Astrocyte (in vitro differentiated cells and primary cell): ENCODE measurements at regions not wholly inside any gene's neighbourhood (a gene's known extent, or its start where the extent isn't known, plus 50 kb on each side); places are given as distances from the start of the nearest gene placed in this dataset.

Experiments used
- EZH2 ChIP-seq: IDR thresholded peaks from 2 replicates; pipeline ENCODE4 v1.6.1; 2012; ENCODE audit warnings: mild to moderate bottlenecking, low read length, inconsistent platforms; ENCODE audit not compliant: insufficient read depth
- TF ChIP-seq, protein P1 (sequence below): IDR thresholded peaks from 2 replicates; pipeline ENCODE4 v1.5.1; 2011; ENCODE audit warnings: low read depth, mild to moderate bottlenecking, inconsistent platforms, low read length, moderate library complexity; ENCODE audit not compliant: insufficient read depth

DNA sequence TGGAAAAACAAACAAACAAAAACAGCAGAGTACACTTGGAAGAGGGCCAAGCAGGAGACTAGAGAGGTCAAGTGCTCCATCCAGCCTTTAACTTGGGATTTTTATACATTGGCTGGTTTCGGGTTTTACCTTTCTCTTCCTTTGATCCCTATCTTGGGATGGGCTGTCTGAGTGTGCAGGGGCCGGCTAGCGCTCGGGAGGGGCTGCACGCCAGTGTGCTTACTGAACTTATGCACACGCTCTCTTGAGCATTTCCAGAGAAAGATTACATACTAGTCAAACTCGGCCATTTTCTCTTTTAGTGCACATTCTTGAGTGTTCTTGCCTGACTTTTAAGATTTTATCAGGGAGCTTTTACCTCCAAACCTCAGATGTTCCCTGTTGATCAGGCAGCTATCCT lies 707.8 kb downstream of the DSC3 start:
- TF ChIP-seq, protein P1, sequence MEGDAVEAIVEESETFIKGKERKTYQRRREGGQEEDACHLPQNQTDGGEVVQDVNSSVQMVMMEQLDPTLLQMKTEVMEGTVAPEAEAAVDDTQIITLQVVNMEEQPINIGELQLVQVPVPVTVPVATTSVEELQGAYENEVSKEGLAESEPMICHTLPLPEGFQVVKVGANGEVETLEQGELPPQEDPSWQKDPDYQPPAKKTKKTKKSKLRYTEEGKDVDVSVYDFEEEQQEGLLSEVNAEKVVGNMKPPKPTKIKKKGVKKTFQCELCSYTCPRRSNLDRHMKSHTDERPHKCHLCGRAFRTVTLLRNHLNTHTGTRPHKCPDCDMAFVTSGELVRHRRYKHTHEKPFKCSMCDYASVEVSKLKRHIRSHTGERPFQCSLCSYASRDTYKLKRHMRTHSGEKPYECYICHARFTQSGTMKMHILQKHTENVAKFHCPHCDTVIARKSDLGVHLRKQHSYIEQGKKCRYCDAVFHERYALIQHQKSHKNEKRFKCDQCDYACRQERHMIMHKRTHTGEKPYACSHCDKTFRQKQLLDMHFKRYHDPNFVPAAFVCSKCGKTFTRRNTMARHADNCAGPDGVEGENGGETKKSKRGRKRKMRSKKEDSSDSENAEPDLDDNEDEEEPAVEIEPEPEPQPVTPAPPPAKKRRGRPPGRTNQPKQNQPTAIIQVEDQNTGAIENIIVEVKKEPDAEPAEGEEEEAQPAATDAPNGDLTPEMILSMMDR: no peak
- no peak for TF ChIP-seq EZH2
